Spleen (tissue), 11 donors: ENCODE measurements at regions not wholly inside any gene's neighbourhood (a gene's known extent, or its start where the extent isn't known, plus 50 kb on each side); places are given as distances from the start of the nearest gene placed in this dataset.

Experiments used
- DNase-seq: peaks from one replicate; pipeline ENCODE4 v3.0.0-alpha.2; 2020
- H3K27ac ChIP-seq, 8 donors: fragments of 200-600 bp; sonication (generic) in 7 of 8; 1 replicate in 4 of 8; 2 replicates in 4 of 8; pipeline versions ENCODE4 v1.5.0 to v1.8.0; 2016 to 2021; ENCODE audit warnings: inconsistent platforms in 4 of 8, mild to moderate bottlenecking in 4 of 8, moderate library complexity in 1 of 8
- H3K27me3 ChIP-seq, 7 donors: fragments of 200-600 bp; sonication (generic) in 6 of 7; replicated peaks in 1 of 7; 1 replicate in 4 of 7; 2 replicates in 3 of 7; pipeline versions ENCODE4 v1.5.0 to v1.8.0; 2016 to 2021; ENCODE audit warnings: inconsistent platforms in 3 of 7, mild to moderate bottlenecking in 1 of 7
- H3K36me3 ChIP-seq, 6 donors: fragments of 200-600 bp; sonication (generic) in 5 of 6; 1 replicate in 4 of 6; 2 replicates in 2 of 6; pipeline versions ENCODE4 v1.5.0 to v1.8.0; 2016 to 2021; ENCODE audit warnings: inconsistent platforms in 2 of 6
- H3K4me1 ChIP-seq, 6 donors: fragments of 200-600 bp; sonication (generic) in 5 of 6; 1 replicate in 3 of 6; 2 replicates in 3 of 6; pipeline versions ENCODE4 v1.5.0 to v1.8.0; 2016 to 2021; ENCODE audit warnings: inconsistent platforms in 3 of 6
- H3K4me3 ChIP-seq, 8 donors: fragments of 200-600 bp; sonication (generic) in 7 of 8; 1 replicate in 4 of 8; 2 replicates in 4 of 8; pipeline versions ENCODE4 v1.5.0 to v1.8.0; 2016 to 2021; ENCODE audit warnings: inconsistent platforms in 4 of 8, mild to moderate bottlenecking in 4 of 8, moderate library complexity in 2 of 8
- H3K9me3 ChIP-seq, 8 donors: fragments of 200-600 bp; sonication (generic) in 7 of 8; 1 replicate in 4 of 8; 2 replicates in 4 of 8; pipeline versions ENCODE4 v1.5.0 to v1.8.0; 2016 to 2021; ENCODE audit warnings: inconsistent platforms in 4 of 8
- CTCF ChIP-seq, 11 experiments: fragments of 200-600 bp in 7 of 11; fragments of 450-650 bp in 4 of 11; sonication (generic) in 4 of 11; IDR thresholded peaks in 8 of 11; conservative IDR thresholded peaks in 3 of 11; 1 replicate in 7 of 11; 2 replicates in 4 of 11; pipeline versions ENCODE4 v1.4.0 to v1.8.0; 2016 to 2021; ENCODE audit warnings: antibody characterized with exemption in 11 of 11, inconsistent platforms in 4 of 11, mild to moderate bottlenecking in 1 of 11
- POLR2A ChIP-seq, 3 donors: fragments of 450-650 bp; IDR thresholded peaks; one replicate each; pipeline ENCODE4 v1.5.1; 2017; ENCODE audit warnings: antibody characterized with exemption in 3 of 3, mild to moderate bottlenecking in 1 of 3
- POLR2AphosphoS5 ChIP-seq, 3 donors: sonication (generic); formaldehyde crosslinking; IDR thresholded peaks; one replicate each; pipeline ENCODE4 v1.5.1; 2017; ENCODE audit warnings: antibody characterized with exemption in 3 of 3
- WGBS, 5 donors: extraction: QIAGEN DNeasy Blood & Tissue Kit in 3 of 5; methylation state at CpG; one replicate each; pipeline versions ENCODE4 v1.1.5 to v1.1.7; 2013 to 2018; 5-methylcytosine and 5-hydroxymethylcytosine counted together
- intact Hi-C: fragments of 100-400 bp; cut with DNase I; formaldehyde crosslinking; loops from one replicate; pipeline ENCODE4 v1.15.0; 2023; ENCODE audit warnings: low total_unique reads
- donor health status: healthy with polysubstance abuse.
- donor health status: DM: no; HTN: no; CAD: no; lungs with moderate emphysema.
- donor health status: DM: no; HTN: no; CAD: no.
- donor health status: Bipolar disorder and iron deficiency.
- donor health status: healthy.
- donor health status: DM: no; HTN: no; CAD: no.
- donor health status: DM: yes; HTN: yes; CAD: no.

DNA sequence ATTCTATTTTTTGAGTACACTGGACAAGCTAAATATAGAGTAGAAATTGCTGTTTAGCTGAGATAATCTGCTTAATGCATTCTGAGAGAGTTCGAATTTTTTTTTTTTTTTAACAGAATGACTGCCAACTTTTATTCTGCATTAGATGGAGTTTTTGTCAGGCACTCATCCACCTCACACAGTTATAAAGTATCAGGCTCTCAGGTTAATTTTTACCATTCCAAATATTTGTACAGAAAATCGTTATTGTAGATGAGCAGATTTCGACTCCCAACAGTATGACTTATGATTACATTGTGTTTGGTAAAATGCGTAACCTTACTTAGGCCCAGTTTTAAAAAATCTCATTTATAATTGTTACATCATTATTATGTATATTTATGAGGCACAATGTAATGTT is 1731.0 kb downstream of the GRIK2 start:
- Histone ChIP-seq H3K27me3 (no peaks in the 10 kb centered on the region), H3K9me3 (peaks cover 0 to 5% (median 0%) of the 10 kb centered on the region in 8 donors), H3K4me1 (no peaks in the 10 kb centered on the region), H3K4me3 (no peak overlapping the region), H3K27ac (no peak overlapping the region), H3K36me3 (no peaks in the 10 kb centered on the region)
- 77 to 92% (median 84%) methylated on average over 4 of the region's 4 CpGs for WGBS, 5 donors
- intact Hi-C loops: no loop called here
- DNase-seq: no peak
- no peak for TF ChIP-seq POLR2AphosphoS5 (IDR thresholded peaks at IDR 0.05)
- no peak for TF ChIP-seq CTCF (IDR thresholded peaks at IDR 0.05 in 8 of 11, conservative IDR thresholded peaks at IDR 0.05 in 3 of 11)
- no peak for TF ChIP-seq POLR2A (IDR thresholded peaks at IDR 0.05)

DNA sequence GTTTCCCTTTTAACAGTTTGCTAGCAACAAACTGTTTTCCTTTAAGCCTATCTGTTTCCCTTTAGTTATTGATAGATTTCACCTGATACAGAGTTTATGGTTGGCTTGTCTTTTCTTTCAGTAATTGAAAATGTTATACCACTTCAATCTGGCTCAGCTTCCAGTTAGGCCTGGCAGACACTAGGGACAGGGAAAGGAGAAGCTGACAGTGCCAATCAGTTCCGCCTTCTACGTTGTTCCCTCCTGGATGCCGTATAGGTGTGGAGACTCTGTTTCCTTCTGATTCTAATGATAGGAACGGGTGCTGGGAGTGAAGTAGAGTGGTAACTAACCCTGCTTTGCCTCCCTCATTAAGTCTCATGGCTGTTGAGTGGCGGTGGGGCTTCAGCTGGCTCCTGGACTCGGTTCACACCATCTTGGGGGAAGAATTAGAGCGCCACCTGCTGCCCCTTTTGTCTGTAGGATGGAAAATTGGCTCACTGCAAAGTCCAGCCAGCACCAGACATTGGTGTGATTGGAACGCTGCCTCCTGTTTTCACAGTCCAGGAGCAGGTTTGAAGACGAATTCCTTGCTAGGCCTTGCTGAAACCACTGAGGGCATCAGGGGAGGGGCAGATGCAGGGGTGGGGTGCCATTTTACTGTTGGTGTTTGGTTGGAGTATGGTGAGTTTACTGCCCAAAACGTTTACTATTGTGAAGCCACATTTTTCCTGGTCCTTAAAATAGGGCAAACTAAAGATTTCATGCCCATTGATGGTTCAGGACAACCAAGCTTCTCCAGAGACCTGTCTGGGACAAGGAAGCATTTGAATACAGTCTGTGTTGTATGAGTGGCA is 1729.5 kb downstream of the GRIK2 start:
- no peaks in the 10 kb centered on the region for H3K27me3 ChIP-seq
- H3K36me3 ChIP-seq: no peaks in the 10 kb centered on the region
- H3K4me3 ChIP-seq: no peak overlapping the region
- no peak for DNase-seq
- TF ChIP-seq CTCF (IDR thresholded peaks at IDR 0.05 in 8 of 11, conservative IDR thresholded peaks at IDR 0.05 in 3 of 11) (no peak), POLR2AphosphoS5 (IDR thresholded peaks at IDR 0.05) (no peak), POLR2A (IDR thresholded peaks at IDR 0.05) (no peak)
- H3K4me1 ChIP-seq: no peaks in the 10 kb centered on the region
- intact Hi-C loops: no loop called here
- no peak overlapping the region for H3K27ac ChIP-seq
- WGBS, 5 donors: 30 to 35% (median 33%) methylated on average over 10 of the region's 10 CpGs
- peaks cover 0 to 5% (median 0%) of the 10 kb centered on the region in 8 donors for H3K9me3 ChIP-seq

DNA sequence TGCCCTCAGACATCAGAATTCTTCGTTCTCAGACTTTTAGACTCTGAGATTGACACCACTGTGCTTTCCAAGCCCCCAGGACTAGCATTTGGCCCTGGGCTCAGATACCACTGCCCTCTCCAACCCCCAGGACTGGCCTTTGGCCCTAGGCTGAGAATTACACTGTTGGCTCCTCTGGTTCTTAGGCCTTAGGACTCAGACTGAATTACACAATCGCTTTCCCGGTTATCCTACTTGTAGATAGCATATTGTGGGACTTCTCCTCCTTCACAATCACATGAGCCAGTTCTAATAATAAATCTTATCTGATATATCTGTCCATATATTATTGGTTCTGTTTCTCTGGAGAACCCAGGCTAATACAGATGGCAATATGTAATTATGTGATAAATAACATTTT is 1725.5 kb downstream of the GRIK2 start:
- TF ChIP-seq POLR2AphosphoS5 (IDR thresholded peaks at IDR 0.05) (no peak), CTCF (IDR thresholded peaks at IDR 0.05 in 8 of 11, conservative IDR thresholded peaks at IDR 0.05 in 3 of 11) (no peak), POLR2A (IDR thresholded peaks at IDR 0.05) (no peak)
- Histone ChIP-seq H3K4me3 (no peak overlapping the region), H3K27ac (no peak overlapping the region), H3K4me1 (no peaks in the 10 kb centered on the region), H3K9me3 (no peaks in the 10 kb centered on the region), H3K36me3 (no peaks in the 10 kb centered on the region), H3K27me3 (no peaks in the 10 kb centered on the region)
- intact Hi-C loops: no loop called here
- no peak for DNase-seq
- WGBS, 5 donors: 75 to 92% (median 84%) methylated on average over 3 of the region's 3 CpGs

DNA sequence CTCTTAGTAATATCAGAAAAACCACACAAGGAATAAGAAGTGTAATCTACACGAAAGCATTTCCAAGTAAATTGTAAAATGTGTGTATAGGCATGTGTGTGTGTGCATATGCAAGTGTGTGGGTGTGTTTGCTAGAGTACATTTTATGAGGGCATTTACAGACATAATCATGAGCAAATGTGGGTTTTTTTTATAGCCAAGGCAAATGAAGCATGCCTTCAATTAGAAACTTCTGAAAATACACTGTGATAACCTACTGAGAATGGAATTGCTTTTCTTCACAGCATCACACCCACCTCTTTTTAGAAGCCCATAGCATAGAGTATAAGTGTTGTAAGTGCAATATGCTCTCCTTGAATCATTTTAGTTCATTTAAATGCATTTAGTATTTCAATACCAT is 1721.1 kb downstream of the GRIK2 start:
- Histone ChIP-seq H3K4me1 (no peaks in the 10 kb centered on the region), H3K9me3 (no peaks in the 10 kb centered on the region), H3K27me3 (no peaks in the 10 kb centered on the region), H3K27ac (no peak overlapping the region), H3K4me3 (no peak overlapping the region), H3K36me3 (no peaks in the 10 kb centered on the region)
- intact Hi-C loops: no loop called here
- 68 to 86% (median 70%) methylated on average over 1 of the region's 1 CpG for WGBS, 5 donors
- TF ChIP-seq CTCF (IDR thresholded peaks at IDR 0.05 in 8 of 11, conservative IDR thresholded peaks at IDR 0.05 in 3 of 11) (no peak), POLR2A (IDR thresholded peaks at IDR 0.05) (no peak), POLR2AphosphoS5 (IDR thresholded peaks at IDR 0.05) (no peak)
- DNase-seq: no peak
